ENCODE measurements at regions not wholly inside any gene's neighbourhood (a gene's known extent, or its start where the extent isn't known, plus 50 kb on each side); places are given as distances from the start of the nearest gene placed in this dataset.
"Not testable (repeated sequence)": the region's sequence is repeated elsewhere in the genome, so short reads cannot be mapped to it uniquely, and the experiment has no call there.

- in situ Hi-C loops (cut with HindIII; ENCODE audit: low pct_ligation_motif_present, low pct_unique_long_range_greater_than_20kb, low sequenced_read_pairs): no loop called here
- no peak for DNase-seq
Observed at GRCh38 chr10:34957531-34957930, 132.6 kb downstream of the CUL2 start.

GRCh38 chr10:34956756-34957155, 133.4 kb downstream of the CUL2 start:
- in situ Hi-C loops (cut with HindIII; ENCODE audit: low pct_ligation_motif_present, low pct_unique_long_range_greater_than_20kb, low sequenced_read_pairs): no loop called here
- DNase-seq: peak; percentile 11

DNA sequence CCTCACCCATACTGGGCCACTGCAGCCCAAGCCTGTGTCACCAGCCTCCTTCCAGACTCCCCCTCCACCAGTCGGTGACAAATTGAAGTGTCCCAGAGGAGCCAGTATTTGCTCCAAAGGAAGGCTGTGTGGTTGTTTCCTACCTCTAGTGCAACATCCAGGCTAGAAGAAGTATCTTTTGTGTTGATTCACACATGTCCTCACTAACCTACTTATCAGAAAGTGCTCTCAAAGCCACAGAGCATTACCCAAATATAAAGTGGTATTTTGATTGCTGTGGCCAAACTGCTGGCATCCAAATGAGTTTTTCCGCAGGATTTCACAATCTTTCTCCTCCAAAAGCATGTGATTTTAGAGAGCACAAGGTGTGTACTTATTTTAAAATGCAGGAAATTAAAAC, 134.8 kb downstream of the CUL2 start:
- no peak for DNase-seq
- in situ Hi-C loops (cut with HindIII; ENCODE audit: low pct_ligation_motif_present, low pct_unique_long_range_greater_than_20kb, low sequenced_read_pairs): no loop called here

- DNase-seq: no peak
- in situ Hi-C loops (cut with HindIII; ENCODE audit: low pct_ligation_motif_present, low pct_unique_long_range_greater_than_20kb, low sequenced_read_pairs): no loop called here
Observed at GRCh38 chr10:34954142-34954541, 136.0 kb downstream of the CUL2 start.

GRCh38 chr10:34951263-34951887, 136.3 kb upstream of the PARD3 start:
- in situ Hi-C loops (cut with HindIII; ENCODE audit: low pct_ligation_motif_present, low pct_unique_long_range_greater_than_20kb, low sequenced_read_pairs); DNase-seq: not testable (repeated sequence)

DNA sequence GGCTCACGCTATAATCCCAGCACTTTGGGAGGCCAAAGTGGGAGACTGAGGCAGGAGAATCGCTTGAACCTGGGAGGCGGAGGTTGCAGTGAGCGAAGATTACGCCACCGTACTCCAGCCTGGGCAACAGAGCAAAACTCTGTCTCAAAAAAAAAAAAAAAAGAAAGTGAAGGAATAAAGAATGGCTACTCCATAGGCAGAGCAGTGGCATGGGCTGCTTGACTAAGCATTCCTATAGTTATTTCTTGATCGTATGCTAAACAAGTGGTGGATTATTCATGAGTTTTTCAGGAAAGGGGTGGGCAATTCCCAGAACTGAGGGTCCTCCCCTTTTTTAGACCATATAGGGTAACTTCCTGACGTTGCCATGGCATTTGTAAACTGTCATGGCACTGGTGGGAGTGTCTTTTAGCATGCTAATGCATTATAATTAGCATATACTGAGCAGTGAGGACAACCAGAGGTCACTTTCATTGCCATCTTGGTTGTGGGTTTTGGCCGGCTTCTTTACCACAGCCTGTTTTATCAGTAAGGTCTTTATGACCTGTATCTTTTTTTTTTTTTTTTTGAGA, 130.9 kb upstream of the PARD3 start:
- in situ Hi-C loops (cut with HindIII; ENCODE audit: low pct_ligation_motif_present, low pct_unique_long_range_greater_than_20kb, low sequenced_read_pairs); DNase-seq: not testable (repeated sequence)

- in situ Hi-C loops (cut with HindIII; ENCODE audit: low pct_ligation_motif_present, low pct_unique_long_range_greater_than_20kb, low sequenced_read_pairs): no loop called here
- no peak for DNase-seq
Observed at GRCh38 chr10:34941471-34942357, 126.6 kb upstream of the PARD3 start.

GRCh38 chr10:34940436-34940835, 125.3 kb upstream of the PARD3 start:
- in situ Hi-C loops (cut with HindIII; ENCODE audit: low pct_ligation_motif_present, low pct_unique_long_range_greater_than_20kb, low sequenced_read_pairs): no loop called here
- no peak for DNase-seq

DNA sequence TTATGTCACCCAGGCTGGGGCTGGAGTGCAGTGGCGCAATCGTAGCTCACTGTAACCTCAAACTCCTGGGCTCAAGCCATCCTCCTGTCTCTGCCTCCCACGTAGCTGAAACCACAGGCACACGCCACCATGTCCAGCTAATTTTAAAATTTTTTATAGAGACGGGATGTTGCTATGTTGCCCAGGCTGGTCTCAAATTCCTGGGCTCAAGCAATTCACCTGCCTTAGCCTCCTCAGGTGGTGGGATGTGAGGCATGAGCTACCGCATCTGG, 123.2 kb upstream of the PARD3 start:
- in situ Hi-C loops (cut with HindIII; ENCODE audit: low pct_ligation_motif_present, low pct_unique_long_range_greater_than_20kb, low sequenced_read_pairs): no loop called here
- no peak for DNase-seq

DNA sequence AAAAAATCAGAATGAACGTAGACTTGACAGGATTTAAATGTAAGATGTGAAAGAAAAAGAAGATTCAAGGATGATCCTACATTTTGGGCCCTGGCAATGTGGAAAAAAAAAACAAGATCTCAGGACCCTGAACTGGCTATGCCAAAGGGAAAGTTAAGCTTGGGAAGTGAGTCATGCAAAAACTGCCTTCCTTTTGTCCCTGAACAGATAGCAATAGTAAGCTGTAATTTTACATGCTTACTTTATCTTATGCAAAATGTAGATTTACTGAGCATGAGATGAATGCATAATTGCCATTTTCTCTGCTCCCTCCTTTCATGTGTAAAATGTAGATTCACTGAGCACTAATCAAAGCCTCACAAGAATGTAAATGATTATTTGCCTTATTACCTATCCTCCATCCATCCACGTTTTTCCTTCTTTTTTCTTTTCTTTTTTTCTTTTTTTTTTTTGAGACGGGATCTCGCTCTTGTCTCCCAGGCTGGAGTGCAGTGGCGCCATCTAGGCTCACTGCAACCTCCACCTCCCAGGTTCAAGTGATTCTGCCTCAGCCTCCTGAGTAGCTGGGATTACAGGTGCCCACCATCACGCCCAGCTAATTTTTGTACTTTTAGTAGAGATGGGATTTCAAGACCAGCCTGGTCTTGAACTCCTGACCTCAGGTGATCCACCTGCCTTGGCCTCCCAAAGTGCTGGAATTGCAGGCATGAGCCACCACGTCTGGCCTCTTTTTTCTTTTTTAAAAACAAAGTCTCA, 122.7 kb upstream of the PARD3 start:
- in situ Hi-C loops (cut with HindIII; ENCODE audit: low pct_ligation_motif_present, low pct_unique_long_range_greater_than_20kb, low sequenced_read_pairs); DNase-seq: not testable (repeated sequence)

DNA sequence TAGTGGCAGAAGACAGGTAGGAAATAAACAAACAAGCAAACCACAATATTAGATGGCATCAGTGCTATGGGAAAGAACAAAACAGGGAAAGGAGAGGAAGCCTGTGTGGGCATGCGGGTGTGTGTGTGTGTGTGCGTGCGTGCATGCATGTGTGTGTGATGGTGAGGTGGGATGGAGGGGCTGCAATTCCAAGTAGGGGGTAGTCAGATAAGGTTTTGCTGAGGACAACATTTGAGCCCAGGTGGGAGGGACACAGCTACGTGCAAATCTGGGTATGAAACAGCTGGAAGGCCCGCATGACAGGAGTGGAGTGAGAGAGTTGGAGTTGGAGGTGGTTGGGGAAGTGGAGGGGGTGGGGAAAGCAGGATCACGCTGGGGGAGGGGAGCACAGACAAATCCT, 121.0 kb upstream of the PARD3 start:
- DNase-seq: no peak
- in situ Hi-C loops (cut with HindIII; ENCODE audit: low pct_ligation_motif_present, low pct_unique_long_range_greater_than_20kb, low sequenced_read_pairs): no loop called here

DNA sequence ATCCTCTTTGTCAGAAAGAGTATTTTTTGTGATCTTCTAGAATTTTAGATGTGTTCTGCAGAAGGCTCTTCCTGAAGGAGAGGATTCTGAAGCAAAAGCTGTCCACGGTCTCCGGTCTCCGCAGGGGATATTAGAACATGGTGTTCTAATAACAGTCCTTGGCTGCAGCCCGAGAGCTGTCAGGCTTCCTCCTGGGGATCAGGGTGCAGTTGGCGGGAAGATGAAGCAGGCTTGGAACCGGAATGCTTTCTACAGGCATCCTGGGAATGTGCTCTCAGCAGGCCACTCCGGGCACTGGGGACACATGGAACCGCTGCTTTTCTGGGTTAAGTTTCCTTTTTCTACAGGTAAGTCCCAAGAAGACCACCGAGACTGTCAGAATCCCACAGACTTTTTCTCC, 118.6 kb upstream of the PARD3 start:
- in situ Hi-C loops (cut with HindIII; ENCODE audit: low pct_ligation_motif_present, low pct_unique_long_range_greater_than_20kb, low sequenced_read_pairs): no loop called here
- DNase-seq: no peak

DNA sequence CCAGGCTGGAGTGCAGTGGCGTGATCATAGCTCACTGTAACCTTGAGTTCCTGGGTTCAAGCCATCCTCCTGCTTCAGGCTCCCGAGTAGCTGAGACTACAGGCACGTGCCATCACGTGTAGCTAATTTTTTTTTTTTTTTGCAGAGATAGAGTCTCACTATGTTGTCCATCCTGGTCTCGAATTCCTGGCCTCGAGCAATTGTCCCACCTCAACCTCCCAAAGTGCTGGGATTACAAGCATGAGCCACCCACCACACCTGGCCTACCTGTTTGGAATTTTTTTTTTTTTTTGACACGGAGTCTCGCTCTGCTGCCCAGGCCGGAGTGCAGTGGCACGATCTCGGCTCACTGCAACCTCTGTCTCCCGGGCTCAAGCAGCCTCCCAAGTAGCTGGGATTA, 117.1 kb upstream of the PARD3 start:
- in situ Hi-C loops (cut with HindIII; ENCODE audit: low pct_ligation_motif_present, low pct_unique_long_range_greater_than_20kb, low sequenced_read_pairs): no loop called here
- no peak for DNase-seq

- DNase-seq: no peak
- in situ Hi-C loops (cut with HindIII; ENCODE audit: low pct_ligation_motif_present, low pct_unique_long_range_greater_than_20kb, low sequenced_read_pairs): no loop called here
Observed at GRCh38 chr10:34931216-34931615, 116.1 kb upstream of the PARD3 start.

DNA sequence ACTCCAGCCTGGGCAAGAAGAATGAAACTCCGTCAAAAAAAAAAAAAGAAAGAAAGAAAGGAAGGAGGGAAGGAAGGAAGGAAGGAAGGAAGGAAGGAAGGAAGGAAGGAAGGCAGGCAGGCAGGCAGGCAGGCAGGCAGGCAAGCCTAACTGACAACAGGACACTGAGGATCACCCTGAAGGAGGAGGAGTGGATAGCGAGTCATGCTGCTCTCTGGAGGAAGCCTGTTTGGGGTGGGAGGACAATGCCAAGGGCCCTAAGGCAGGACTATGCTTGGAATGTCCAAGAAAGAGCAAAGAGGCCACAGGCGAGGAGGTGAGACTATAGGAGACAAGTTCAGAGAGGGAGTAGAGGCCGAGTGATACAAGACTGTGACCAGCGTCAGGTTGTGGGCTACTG, 107.0 kb upstream of the PARD3 start:
- no peak for DNase-seq
- in situ Hi-C loops (cut with HindIII; ENCODE audit: low pct_ligation_motif_present, low pct_unique_long_range_greater_than_20kb, low sequenced_read_pairs): no loop called here

GRCh38 chr10:34920578-34920977, 105.5 kb upstream of the PARD3 start:
- in situ Hi-C loops (cut with HindIII; ENCODE audit: low pct_ligation_motif_present, low pct_unique_long_range_greater_than_20kb, low sequenced_read_pairs): no loop called here

GRCh38 chr10:34918776-34919315, 103.8 kb upstream of the PARD3 start:
- DNase-seq: no peak

More at GRCh38 chr10:34920578-34920977, 105.5 kb upstream of the PARD3 start:
- DNase-seq: no peak

DNA sequence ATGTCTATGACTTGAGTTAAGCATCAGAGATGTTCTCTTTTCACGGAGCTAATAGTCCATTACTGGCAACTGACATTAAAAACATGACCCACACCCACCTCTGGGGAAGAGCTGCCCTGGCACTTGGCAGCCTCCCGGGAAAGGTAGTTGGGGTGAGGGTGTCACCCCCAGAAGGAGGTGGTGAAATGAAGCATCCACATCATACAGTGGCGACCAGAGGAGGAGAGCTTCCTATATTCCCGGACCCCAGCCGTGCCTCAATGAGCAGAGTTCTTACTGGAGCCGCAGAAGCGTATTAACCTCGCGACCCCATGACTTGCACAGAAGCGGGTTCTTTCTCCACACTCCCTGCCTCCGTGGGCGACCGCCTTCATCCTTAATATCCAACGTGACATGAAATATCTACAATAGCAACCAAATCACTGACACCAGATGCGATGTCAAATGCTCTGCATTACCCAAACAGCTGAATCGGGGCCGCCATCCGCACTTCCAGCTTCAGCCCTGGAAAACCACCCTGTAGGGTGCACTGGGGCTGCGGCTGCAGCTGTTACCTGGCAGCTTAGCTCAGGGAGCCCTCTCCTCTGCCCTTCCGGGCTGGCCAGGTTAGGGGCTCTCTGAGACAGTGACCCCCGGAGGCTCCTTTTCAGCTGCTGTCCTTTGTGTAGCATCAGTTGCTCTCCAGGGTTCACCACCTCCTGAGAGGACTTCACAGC, 103.1 kb upstream of the PARD3 start:
- in situ Hi-C loops (cut with HindIII; ENCODE audit: low pct_ligation_motif_present, low pct_unique_long_range_greater_than_20kb, low sequenced_read_pairs): no loop called here
- no peak for DNase-seq

More at GRCh38 chr10:34918776-34919315, 103.8 kb upstream of the PARD3 start:
- in situ Hi-C loops (cut with HindIII; ENCODE audit: low pct_ligation_motif_present, low pct_unique_long_range_greater_than_20kb, low sequenced_read_pairs): no loop called here
